RWPE2 (cell line): ENCODE measurements at regions not wholly inside any gene's neighbourhood (a gene's known extent, or its start where the extent isn't known, plus 50 kb on each side); places are given as distances from the start of the nearest gene placed in this dataset.

Source experiments
- ATAC-seq: fragments of 200-7000 bp; cut with Tn5 transposase; 3 replicates; pipeline ENCODE4 v1.9.1; 2021; ENCODE audit warnings: low read depth
- DNase-seq: peaks from one replicate; pipeline ENCODE4 v3.0.0-alpha.2; 2020; ENCODE audit warnings: low spot score
- H3K27ac ChIP-seq: fragments of 450-650 bp; 2 replicates; pipeline ENCODE4 v1.5.1; 2017; ENCODE audit warnings: mild to moderate bottlenecking; ENCODE audit not compliant: poor library complexity, severe bottlenecking
- H3K27me3 ChIP-seq: fragments of 250-450 bp; sonication (Bioruptor Pico); 2 replicates; pipeline ENCODE4 v1.5.1; 2021; ENCODE audit warnings: mild to moderate bottlenecking, moderate library complexity; ENCODE audit not compliant: insufficient read depth, poor library complexity, severe bottlenecking
- H3K36me3 ChIP-seq: fragments of 250-450 bp; sonication (Bioruptor Pico); 2 replicates; pipeline ENCODE4 v1.5.1; 2020; ENCODE audit warnings: low read depth, mild to moderate bottlenecking, moderate library complexity
- H3K4me1 ChIP-seq: fragments of 250-450 bp; sonication (Bioruptor Pico); 2 replicates; pipeline ENCODE4 v1.5.1; 2021; ENCODE audit warnings: mild to moderate bottlenecking, moderate library complexity; ENCODE audit not compliant: insufficient read depth, poor library complexity, severe bottlenecking
- H3K4me3 ChIP-seq: fragments of 250-450 bp; sonication (Bioruptor Pico); 2 replicates; pipeline ENCODE4 v1.5.1; 2021; ENCODE audit warnings: mild to moderate bottlenecking, moderate library complexity; ENCODE audit not compliant: severe bottlenecking
- H3K9me3 ChIP-seq: fragments of 250-450 bp; sonication (Bioruptor Pico); 2 replicates; pipeline ENCODE4 v1.5.1; 2021; ENCODE audit warnings: mild to moderate bottlenecking, moderate library complexity; ENCODE audit not compliant: severe bottlenecking
- TF ChIP-seq, protein P1 (sequence below): fragments of 450-650 bp; IDR thresholded peaks from one replicate; pipeline ENCODE4 v1.5.1; 2017; ENCODE audit warnings: mild to moderate bottlenecking, moderate library complexity; ENCODE audit not compliant: poor library complexity, severe bottlenecking

DNA sequence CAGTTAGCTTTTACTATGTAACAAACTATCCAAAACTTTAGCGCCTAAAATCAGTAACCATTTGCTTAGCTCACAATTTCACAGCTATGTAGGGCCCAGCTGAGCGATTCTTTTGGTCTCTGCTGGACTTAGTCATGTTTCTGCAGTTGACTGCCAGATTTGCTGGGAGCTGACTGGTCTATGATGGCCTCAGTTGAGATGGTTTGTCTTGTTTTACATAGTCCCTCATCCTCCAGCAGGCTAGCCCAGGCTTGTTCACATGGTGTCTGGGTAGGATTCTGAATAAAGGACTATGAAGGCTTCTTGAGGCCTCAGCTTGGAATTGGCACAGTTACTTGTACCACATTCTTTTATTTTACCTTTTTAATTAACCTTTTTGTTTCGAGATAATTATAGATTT lies 247.8 kb upstream of the CHD6 start:
- Histone ChIP-seq H3K27ac (no peak overlapping the region), H3K4me3 (no peak overlapping the region), H3K9me3 (peaks cover 7% of the 10 kb centered on the region), H3K36me3 (no peaks in the 10 kb centered on the region), H3K4me1 (no peaks in the 10 kb centered on the region), H3K27me3 (no peaks in the 10 kb centered on the region)
- DNase-seq = no peak
- TF ChIP-seq, protein P1, sequence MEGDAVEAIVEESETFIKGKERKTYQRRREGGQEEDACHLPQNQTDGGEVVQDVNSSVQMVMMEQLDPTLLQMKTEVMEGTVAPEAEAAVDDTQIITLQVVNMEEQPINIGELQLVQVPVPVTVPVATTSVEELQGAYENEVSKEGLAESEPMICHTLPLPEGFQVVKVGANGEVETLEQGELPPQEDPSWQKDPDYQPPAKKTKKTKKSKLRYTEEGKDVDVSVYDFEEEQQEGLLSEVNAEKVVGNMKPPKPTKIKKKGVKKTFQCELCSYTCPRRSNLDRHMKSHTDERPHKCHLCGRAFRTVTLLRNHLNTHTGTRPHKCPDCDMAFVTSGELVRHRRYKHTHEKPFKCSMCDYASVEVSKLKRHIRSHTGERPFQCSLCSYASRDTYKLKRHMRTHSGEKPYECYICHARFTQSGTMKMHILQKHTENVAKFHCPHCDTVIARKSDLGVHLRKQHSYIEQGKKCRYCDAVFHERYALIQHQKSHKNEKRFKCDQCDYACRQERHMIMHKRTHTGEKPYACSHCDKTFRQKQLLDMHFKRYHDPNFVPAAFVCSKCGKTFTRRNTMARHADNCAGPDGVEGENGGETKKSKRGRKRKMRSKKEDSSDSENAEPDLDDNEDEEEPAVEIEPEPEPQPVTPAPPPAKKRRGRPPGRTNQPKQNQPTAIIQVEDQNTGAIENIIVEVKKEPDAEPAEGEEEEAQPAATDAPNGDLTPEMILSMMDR = no peak
- ATAC-seq = peak; percentile 79

DNA sequence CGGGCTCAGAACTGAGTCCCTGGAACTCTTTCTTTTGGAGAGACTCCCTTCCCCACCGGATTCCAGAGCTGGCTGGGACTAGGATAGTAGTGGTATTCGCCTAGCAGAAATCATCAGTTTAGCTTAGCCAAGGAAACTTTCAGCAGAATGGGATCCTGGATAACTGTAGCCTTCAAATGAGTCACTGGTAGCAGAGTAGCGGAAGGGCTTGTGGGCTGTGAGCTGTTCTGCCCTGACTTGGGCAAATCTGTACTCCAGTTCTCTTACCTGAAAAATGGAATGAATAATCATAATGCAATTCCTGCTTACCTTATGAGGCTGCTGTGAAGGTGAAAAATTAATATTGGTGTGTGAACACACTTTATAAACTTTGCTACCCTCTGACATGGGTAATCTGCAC lies 244.3 kb upstream of the CHD6 start:
- Histone ChIP-seq H3K27me3 (no peaks in the 10 kb centered on the region), H3K27ac (no peak overlapping the region), H3K4me3 (no peak overlapping the region), H3K36me3 (no peaks in the 10 kb centered on the region), H3K9me3 (no peaks in the 10 kb centered on the region), H3K4me1 (no peaks in the 10 kb centered on the region)
- DNase-seq = no peak
- TF ChIP-seq, protein P1 = no peak
- ATAC-seq = peak; percentile 69

DNA sequence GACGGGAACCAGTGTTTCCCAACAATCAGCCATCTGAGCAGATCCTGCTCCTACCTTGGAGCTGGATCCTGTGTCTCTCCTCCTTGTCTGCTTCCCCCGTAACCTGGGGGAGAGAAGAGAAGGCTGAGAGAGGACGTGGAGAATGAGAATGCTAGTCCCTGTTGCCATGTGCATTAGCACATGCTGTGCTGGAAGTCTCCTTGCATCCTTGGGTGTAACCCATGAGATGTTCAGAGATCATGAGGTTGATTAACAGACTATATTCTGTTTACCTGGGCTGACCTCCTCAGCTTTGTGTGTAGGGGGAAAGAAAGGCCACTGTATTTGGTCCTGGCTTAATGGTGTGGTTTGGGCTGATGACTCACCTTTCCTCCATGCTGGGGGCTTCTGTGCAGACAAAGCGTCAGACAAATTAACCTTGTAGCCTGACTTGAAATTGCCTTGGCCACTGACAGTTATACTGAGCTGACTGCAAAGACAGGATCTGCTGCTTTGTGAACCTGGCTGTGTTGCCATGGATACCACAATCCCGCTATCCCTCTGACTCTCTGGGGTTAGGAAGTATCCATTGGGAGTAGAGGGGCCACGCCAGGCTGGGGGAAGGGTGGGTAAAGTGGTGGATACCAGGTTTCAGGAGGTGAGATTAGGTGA lies 243.7 kb upstream of the CHD6 start:
- Histone ChIP-seq H3K4me1 (no peaks in the 10 kb centered on the region), H3K27me3 (no peaks in the 10 kb centered on the region), H3K4me3 (no peak overlapping the region), H3K36me3 (no peaks in the 10 kb centered on the region), H3K27ac (no peak overlapping the region), H3K9me3 (no peaks in the 10 kb centered on the region)
- TF ChIP-seq, protein P1 = no peak
- ATAC-seq (no peak), DNase-seq (no peak)

DNA sequence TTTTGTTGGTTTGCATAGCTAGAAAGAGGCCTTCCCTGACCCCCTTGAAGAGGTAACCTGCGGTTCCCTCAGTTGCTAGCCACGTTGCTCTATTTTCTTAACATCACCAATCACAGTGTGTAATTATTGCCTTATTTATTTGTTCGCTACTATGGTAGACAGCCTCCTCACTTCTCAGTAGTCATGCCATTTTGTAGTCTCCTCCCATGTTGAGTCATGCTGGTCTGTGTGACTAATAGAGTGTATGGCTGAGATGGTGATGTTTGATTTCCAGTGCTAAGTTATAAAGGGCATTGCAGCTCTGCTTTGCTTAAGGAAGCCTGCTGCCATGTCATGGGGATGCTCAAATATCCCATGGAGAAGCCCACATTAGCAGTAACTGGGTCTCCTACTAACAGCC lies 236.6 kb upstream of the CHD6 start:
- no peak for DNase-seq
- Histone ChIP-seq H3K36me3 (no peaks in the 10 kb centered on the region), H3K9me3 (no peaks in the 10 kb centered on the region), H3K4me1 (no peaks in the 10 kb centered on the region), H3K27ac (no peak overlapping the region), H3K4me3 (no peak overlapping the region), H3K27me3 (no peaks in the 10 kb centered on the region)
- ATAC-seq = peak; percentile 94
- TF ChIP-seq, protein P1 = no peak

DNA sequence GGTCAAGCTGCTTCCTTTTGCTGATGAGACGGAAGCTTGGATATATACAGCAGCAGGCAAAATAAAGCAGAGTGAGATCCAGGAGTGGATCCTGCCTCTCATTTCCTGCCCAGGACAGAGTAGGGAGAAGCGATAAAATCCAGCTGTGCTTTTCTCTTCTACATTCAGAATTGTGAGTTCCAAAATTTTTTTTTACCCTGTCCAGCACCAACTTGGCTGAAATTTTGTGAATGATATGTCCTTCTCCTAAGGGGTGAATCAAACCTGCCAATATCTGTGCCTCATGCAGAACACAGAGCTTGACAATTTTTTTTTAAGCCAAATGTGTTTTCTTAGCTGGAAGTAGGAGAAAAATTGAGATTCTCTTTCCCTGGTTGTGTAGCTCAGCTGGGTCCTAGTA lies 235.6 kb upstream of the CHD6 start:
- Histone ChIP-seq H3K36me3 (no peaks in the 10 kb centered on the region), H3K4me3 (no peak overlapping the region), H3K27me3 (peaks cover 3% of the 10 kb centered on the region), H3K27ac (no peak overlapping the region), H3K9me3 (no peaks in the 10 kb centered on the region), H3K4me1 (no peaks in the 10 kb centered on the region)
- ATAC-seq (no peak), DNase-seq (no peak)
- TF ChIP-seq, protein P1 = no peak
